Activated naive CD4-positive, alpha-beta T cell treated with anti-CD3 and anti-CD28 coated beads, Interleukin-2, amount 50 U/mL, for 24 hours (primary cell): ENCODE measurements at regions not wholly inside any gene's neighbourhood (a gene's known extent, or its start where the extent isn't known, plus 50 kb on each side); places are given as distances from the start of the nearest gene placed in this dataset.
A peak's percentile ranks its signal among the peaks of the same experiment; 100 is the strongest.
"Not testable (repeated sequence)": the region's sequence is repeated elsewhere in the genome, so short reads cannot be mapped to it uniquely, and the experiment has no call there.

Experiments used
- H3K27ac Mint-ChIP-seq: one replicate; pipeline ENCODE4 v1.8.0; 2021; ENCODE audit warnings: mild to moderate bottlenecking, mixed read lengths
- H3K27me3 Mint-ChIP-seq: one replicate; pipeline ENCODE4 v1.8.0; 2021; ENCODE audit warnings: mixed read lengths
- H3K36me3 Mint-ChIP-seq: one replicate; pipeline ENCODE4 v1.8.0; 2021; ENCODE audit warnings: mixed read lengths
- H3K4me1 Mint-ChIP-seq: one replicate; pipeline ENCODE4 v1.8.0; 2021; ENCODE audit warnings: mixed read lengths
- H3K4me3 Mint-ChIP-seq: one replicate; pipeline ENCODE4 v1.8.0; 2021; ENCODE audit warnings: mild to moderate bottlenecking, mixed read lengths
- H3K9me3 Mint-ChIP-seq: one replicate; pipeline ENCODE4 v1.8.0; 2021; ENCODE audit warnings: mixed read lengths

- no peak overlapping the region for H3K27ac Mint-ChIP-seq
- H3K36me3 Mint-ChIP-seq: peaks cover 21% of the 10 kb centered on the region
- H3K9me3 Mint-ChIP-seq: no peaks in the 10 kb centered on the region
- H3K27me3 Mint-ChIP-seq: no peaks in the 10 kb centered on the region
- H3K4me3 Mint-ChIP-seq: no peak overlapping the region
- no peaks in the 10 kb centered on the region for H3K4me1 Mint-ChIP-seq
These were observed 92.1 kb upstream of the ZCCHC13 start for GRCh38 chrX:74211911-74212310.

- Mint-ChIP-seq H3K9me3 (no peaks in the 10 kb centered on the region), H3K27ac (no peak overlapping the region), H3K27me3 (no peaks in the 10 kb centered on the region), H3K4me3 (no peak overlapping the region), H3K4me1 (no peaks in the 10 kb centered on the region), H3K36me3 (peaks cover 4% of the 10 kb centered on the region)
These were observed 96.4 kb upstream of the ZCCHC13 start for GRCh38 chrX:74207539-74207938.

GRCh38 chrX:74195605-74196004 lies 108.4 kb upstream of the ZCCHC13 start:
- H3K4me1 Mint-ChIP-seq: no peaks in the 10 kb centered on the region
- no peaks in the 10 kb centered on the region for H3K27me3 Mint-ChIP-seq

GRCh38 chrX:74195120-74195519 lies 108.9 kb upstream of the ZCCHC13 start:
- no peaks in the 10 kb centered on the region for H3K27me3 Mint-ChIP-seq
- H3K4me1 Mint-ChIP-seq: no peaks in the 10 kb centered on the region
- peaks cover 8% of the 10 kb centered on the region for H3K36me3 Mint-ChIP-seq
- H3K27ac Mint-ChIP-seq: no peak overlapping the region
- H3K9me3 Mint-ChIP-seq: no peaks in the 10 kb centered on the region
- H3K4me3 Mint-ChIP-seq: no peak overlapping the region

More at GRCh38 chrX:74195605-74196004, 108.4 kb upstream of the ZCCHC13 start:
- Mint-ChIP-seq H3K4me3 (no peak overlapping the region), H3K36me3 (peaks cover 8% of the 10 kb centered on the region), H3K9me3 (no peaks in the 10 kb centered on the region), H3K27ac (no peak overlapping the region)

- no peaks in the 10 kb centered on the region for H3K9me3 Mint-ChIP-seq
- no peak overlapping the region for H3K4me3 Mint-ChIP-seq
- H3K27me3 Mint-ChIP-seq: no peaks in the 10 kb centered on the region
- no peaks in the 10 kb centered on the region for H3K36me3 Mint-ChIP-seq
- no peak overlapping the region for H3K27ac Mint-ChIP-seq
- no peaks in the 10 kb centered on the region for H3K4me1 Mint-ChIP-seq
These were observed 116.8 kb upstream of the ZCCHC13 start for GRCh38 chrX:74187211-74187610.

- not testable (repeated sequence) for H3K4me3 Mint-ChIP-seq, H3K27ac Mint-ChIP-seq
These were observed 120.9 kb upstream of the ZCCHC13 start for GRCh38 chrX:74183047-74183446.

GRCh38 chrX:74181976-74182375 lies 122.0 kb upstream of the ZCCHC13 start:
- not testable (repeated sequence) for H3K27me3 Mint-ChIP-seq, H3K27ac Mint-ChIP-seq, H3K9me3 Mint-ChIP-seq, H3K36me3 Mint-ChIP-seq, H3K4me1 Mint-ChIP-seq, H3K4me3 Mint-ChIP-seq

More at GRCh38 chrX:74183047-74183446, 120.9 kb upstream of the ZCCHC13 start:
- H3K27me3 Mint-ChIP-seq, H3K4me1 Mint-ChIP-seq, H3K36me3 Mint-ChIP-seq, H3K9me3 Mint-ChIP-seq: not testable (repeated sequence)

GRCh38 chrX:74180716-74181115 lies 123.3 kb upstream of the ZCCHC13 start:
- no peak overlapping the region for H3K4me3 Mint-ChIP-seq
- H3K27me3 Mint-ChIP-seq: no peaks in the 10 kb centered on the region
- H3K27ac Mint-ChIP-seq: no peak overlapping the region
- H3K36me3 Mint-ChIP-seq: no peaks in the 10 kb centered on the region
- no peaks in the 10 kb centered on the region for H3K9me3 Mint-ChIP-seq
- no peaks in the 10 kb centered on the region for H3K4me1 Mint-ChIP-seq

- Mint-ChIP-seq H3K27ac (no peak overlapping the region), H3K4me1 (no peaks in the 10 kb centered on the region), H3K36me3 (no peaks in the 10 kb centered on the region), H3K4me3 (no peak overlapping the region), H3K27me3 (no peaks in the 10 kb centered on the region), H3K9me3 (no peaks in the 10 kb centered on the region)
These were observed 124.0 kb upstream of the ZCCHC13 start for GRCh38 chrX:74179990-74180389.

- Mint-ChIP-seq H3K36me3 (peaks cover 3% of the 10 kb centered on the region), H3K4me1 (no peaks in the 10 kb centered on the region), H3K27ac (no peak overlapping the region), H3K27me3 (no peaks in the 10 kb centered on the region), H3K9me3 (no peaks in the 10 kb centered on the region), H3K4me3 (no peak overlapping the region)
These were observed 124.5 kb upstream of the ZCCHC13 start for GRCh38 chrX:74179499-74179898.

GRCh38 chrX:74179071-74179470 lies 124.9 kb upstream of the ZCCHC13 start:
- Mint-ChIP-seq H3K27ac (no peak overlapping the region), H3K9me3 (no peaks in the 10 kb centered on the region), H3K27me3 (no peaks in the 10 kb centered on the region), H3K36me3 (peaks cover 5% of the 10 kb centered on the region), H3K4me1 (no peaks in the 10 kb centered on the region), H3K4me3 (no peak overlapping the region)

- no peak overlapping the region for H3K4me3 Mint-ChIP-seq
- H3K36me3 Mint-ChIP-seq: peaks cover 5% of the 10 kb centered on the region
- H3K4me1 Mint-ChIP-seq: no peaks in the 10 kb centered on the region
- no peaks in the 10 kb centered on the region for H3K27me3 Mint-ChIP-seq
- no peaks in the 10 kb centered on the region for H3K9me3 Mint-ChIP-seq
- no peak overlapping the region for H3K27ac Mint-ChIP-seq
These were observed 125.4 kb upstream of the ZCCHC13 start for GRCh38 chrX:74178536-74178935.

GRCh38 chrX:74171465-74171864 lies 132.5 kb upstream of the ZCCHC13 start:
- H3K27ac Mint-ChIP-seq: peak overlapping the region; percentile 32
- H3K4me1 Mint-ChIP-seq: no peaks in the 10 kb centered on the region
- H3K9me3 Mint-ChIP-seq: peaks cover 9% of the 10 kb centered on the region
- H3K4me3 Mint-ChIP-seq: no peak overlapping the region
- H3K36me3 Mint-ChIP-seq: peaks cover 20% of the 10 kb centered on the region
- no peaks in the 10 kb centered on the region for H3K27me3 Mint-ChIP-seq

- no peaks in the 10 kb centered on the region for H3K4me1 Mint-ChIP-seq
- no peaks in the 10 kb centered on the region for H3K9me3 Mint-ChIP-seq
- H3K4me3 Mint-ChIP-seq: no peak overlapping the region
- H3K27ac Mint-ChIP-seq: no peak overlapping the region
- H3K27me3 Mint-ChIP-seq: no peaks in the 10 kb centered on the region
- peaks cover 4% of the 10 kb centered on the region for H3K36me3 Mint-ChIP-seq
These were observed 141.8 kb upstream of the ZCCHC13 start for GRCh38 chrX:74162199-74162598.

GRCh38 chrX:74160816-74161215 lies 143.2 kb upstream of the ZCCHC13 start:
- H3K9me3 Mint-ChIP-seq: no peaks in the 10 kb centered on the region
- H3K4me1 Mint-ChIP-seq: no peaks in the 10 kb centered on the region
- no peaks in the 10 kb centered on the region for H3K27me3 Mint-ChIP-seq
- H3K36me3 Mint-ChIP-seq: peaks cover 4% of the 10 kb centered on the region
- H3K27ac Mint-ChIP-seq: no peak overlapping the region
- no peak overlapping the region for H3K4me3 Mint-ChIP-seq

GRCh38 chrX:74160358-74160757 lies 143.6 kb upstream of the ZCCHC13 start:
- no peak overlapping the region for H3K4me3 Mint-ChIP-seq
- no peaks in the 10 kb centered on the region for H3K4me1 Mint-ChIP-seq
- H3K27me3 Mint-ChIP-seq: no peaks in the 10 kb centered on the region
- no peaks in the 10 kb centered on the region for H3K9me3 Mint-ChIP-seq
- H3K27ac Mint-ChIP-seq: no peak overlapping the region
- peaks cover 4% of the 10 kb centered on the region for H3K36me3 Mint-ChIP-seq

GRCh38 chrX:74147439-74147838 lies 156.5 kb upstream of the ZCCHC13 start:
- peaks cover 14% of the 10 kb centered on the region for H3K36me3 Mint-ChIP-seq

More at GRCh38 chrX:74147439-74147838, 156.5 kb upstream of the ZCCHC13 start:
- H3K4me3 Mint-ChIP-seq: no peak overlapping the region
- H3K27ac Mint-ChIP-seq: no peak overlapping the region
- H3K4me1 Mint-ChIP-seq: no peaks in the 10 kb centered on the region
- no peaks in the 10 kb centered on the region for H3K9me3 Mint-ChIP-seq
- no peaks in the 10 kb centered on the region for H3K27me3 Mint-ChIP-seq
